H9 (cell line): ENCODE measurements at regions not wholly inside any gene's neighbourhood (a gene's known extent, or its start where the extent isn't known, plus 50 kb on each side); places are given as distances from the start of the nearest gene placed in this dataset.

Source experiments
- DNase-seq: peaks from one replicate; pipeline ENCODE4 v3.0.0-alpha.2; 2017
- H2AFZ ChIP-seq: one replicate; pipeline ENCODE4 v1.6.1; 2013; ENCODE audit warnings: mild to moderate bottlenecking, low read length, control low read depth, moderate library complexity
- H2AK5ac ChIP-seq: 2 replicates; pipeline ENCODE4 v1.6.1; 2013; ENCODE audit warnings: low read length, control low read depth, mixed read lengths; ENCODE audit not compliant: insufficient read length
- H2BK120ac ChIP-seq: one replicate; pipeline ENCODE4 v1.6.1; 2013; ENCODE audit warnings: low read depth, mild to moderate bottlenecking, low read length, control low read depth, inconsistent platforms; ENCODE audit not compliant: poor library complexity, severe bottlenecking
- H2BK12ac ChIP-seq: 2 replicates; pipeline ENCODE4 v1.6.1; 2013; ENCODE audit warnings: low read length, control low read depth, mixed read lengths, low read depth; ENCODE audit not compliant: insufficient read length
- H2BK15ac ChIP-seq: 2 replicates; pipeline ENCODE4 v1.6.1; 2013; ENCODE audit warnings: low read depth, low read length, control low read depth
- H2BK20ac ChIP-seq: one replicate; pipeline ENCODE4 v1.6.1; 2013; ENCODE audit warnings: low read depth, mild to moderate bottlenecking, low read length, control low read depth, inconsistent platforms; ENCODE audit not compliant: poor library complexity, severe bottlenecking
- H2BK5ac ChIP-seq: 2 replicates; pipeline ENCODE4 v1.6.1; 2013; ENCODE audit warnings: low read length, control low read depth, mixed read lengths; ENCODE audit not compliant: insufficient read length
- H3K14ac ChIP-seq: 2 replicates; pipeline ENCODE4 v1.6.1; 2013; ENCODE audit warnings: low read length, control low read depth; ENCODE audit not compliant: insufficient read depth
- H3K18ac ChIP-seq: 2 replicates; pipeline ENCODE4 v1.6.1; 2013; ENCODE audit warnings: low read depth, mild to moderate bottlenecking, mixed read lengths, low read length, control low read depth; ENCODE audit not compliant: insufficient read length
- H3K23ac ChIP-seq: 2 replicates; pipeline ENCODE4 v1.6.1; 2013; ENCODE audit warnings: low read length, control low read depth, mixed read lengths, low read depth; ENCODE audit not compliant: insufficient read length
- H3K23me2 ChIP-seq: 2 replicates; pipeline ENCODE4 v1.6.1; 2013; ENCODE audit warnings: low read depth, mild to moderate bottlenecking, mixed read lengths, low read length, control low read depth; ENCODE audit not compliant: insufficient read length, poor library complexity, severe bottlenecking
- H3K27ac ChIP-seq: 2 replicates; pipeline ENCODE4 v1.5.1; 2013; ENCODE audit warnings: low read length, control low read depth, mixed read lengths, low read depth; ENCODE audit not compliant: insufficient read length
- H3K27me3 ChIP-seq: 2 replicates; pipeline ENCODE4 v1.6.1; 2013; ENCODE audit warnings: low read length, control low read depth, inconsistent platforms; ENCODE audit not compliant: insufficient read depth
- H3K4ac ChIP-seq: 2 replicates; pipeline ENCODE4 v1.6.1; 2013; ENCODE audit warnings: low read depth, mild to moderate bottlenecking, control low read depth, inconsistent platforms, low read length, moderate library complexity
- H3K4me1 ChIP-seq: 2 replicates; pipeline ENCODE4 v1.6.1; 2013; ENCODE audit warnings: low read length, control low read depth, inconsistent platforms; ENCODE audit not compliant: insufficient read depth
- H3K4me2 ChIP-seq: 2 replicates; pipeline ENCODE4 v1.6.1; 2013; ENCODE audit warnings: low read length, control low read depth, mixed read lengths; ENCODE audit not compliant: insufficient read length, insufficient read depth
- H3K56ac ChIP-seq: 2 replicates; pipeline ENCODE4 v1.6.1; 2013; ENCODE audit warnings: low read depth, mild to moderate bottlenecking, mixed read lengths, low read length, control low read depth; ENCODE audit not compliant: insufficient read length
- H3K79me1 ChIP-seq: 2 replicates; pipeline ENCODE4 v1.6.1; 2013; ENCODE audit warnings: low read depth, mild to moderate bottlenecking, moderate library complexity, low read length, control low read depth, inconsistent platforms; ENCODE audit not compliant: insufficient read depth, poor library complexity, severe bottlenecking
- H3K79me2 ChIP-seq: 2 replicates; pipeline ENCODE4 v1.6.1; 2013; ENCODE audit warnings: low read length, control low read depth, inconsistent platforms; ENCODE audit not compliant: insufficient read depth
- H3K9ac ChIP-seq: 2 replicates; pipeline ENCODE4 v1.6.1; 2013; ENCODE audit warnings: low read length, control low read depth, mixed read lengths; ENCODE audit not compliant: insufficient read length; ENCODE audit errors: extremely low read depth
- H3K9me3 ChIP-seq: one replicate; pipeline ENCODE4 v1.6.1; 2013; ENCODE audit warnings: low read depth, low read length, inconsistent platforms; ENCODE audit not compliant: control insufficient read depth
- H3T11ph ChIP-seq: one replicate; pipeline ENCODE4 v1.6.1; 2013; ENCODE audit warnings: mild to moderate bottlenecking, low read length, control low read depth, inconsistent platforms
- H4K20me1 ChIP-seq: one replicate; pipeline ENCODE4 v1.6.1; 2013; ENCODE audit not compliant: control insufficient read depth, insufficient read length, insufficient read depth
- H4K5ac ChIP-seq: 2 replicates; pipeline ENCODE4 v1.6.1; 2013; ENCODE audit warnings: low read depth, mild to moderate bottlenecking, mixed read lengths, low read length, control low read depth; ENCODE audit not compliant: insufficient read length
- H4K8ac ChIP-seq: replicated peaks from 2 replicates; pipeline ENCODE4 v1.6.1; 2013; ENCODE audit warnings: low read length, control low read depth, mixed read lengths, low read depth; ENCODE audit not compliant: insufficient read length
- H4K91ac ChIP-seq: 2 replicates; pipeline ENCODE4 v1.6.1; 2013; ENCODE audit warnings: low read depth, mild to moderate bottlenecking, moderate library complexity, mixed read lengths, low read length, control low read depth; ENCODE audit not compliant: insufficient read length
- H3K27ac Mint-ChIP-seq, 3 experiments: 2 replicates in 2 of 3; 3 replicates in 1 of 3; pipeline ENCODE4 v1.8.0; 2020 to 2021; ENCODE audit warnings: mixed read lengths in 3 of 3, mild to moderate bottlenecking in 1 of 3, moderate library complexity in 1 of 3
- H3K27me3 Mint-ChIP-seq: 2 replicates; pipeline ENCODE4 v1.8.0; 2021; ENCODE audit warnings: low read depth, mild to moderate bottlenecking, moderate library complexity, mixed read lengths
- H3K36me3 Mint-ChIP-seq, 3 experiments: 2 replicates in 2 of 3; 3 replicates in 1 of 3; pipeline ENCODE4 v1.8.0; 2020 to 2021; ENCODE audit warnings: low read depth in 3 of 3, mixed read lengths in 3 of 3; ENCODE audit not compliant: insufficient read depth in 1 of 3
- H3K4me1 Mint-ChIP-seq, 2 experiments: 2 replicates each; pipeline ENCODE4 v1.8.0; 2020; ENCODE audit warnings: mixed read lengths in 2 of 2
- H3K4me3 Mint-ChIP-seq, 2 experiments: 2 replicates in 1 of 2; 3 replicates in 1 of 2; pipeline ENCODE4 v1.8.0; 2020 to 2021; ENCODE audit warnings: mild to moderate bottlenecking in 2 of 2, mixed read lengths in 2 of 2, moderate library complexity in 1 of 2
- H3K9me3 Mint-ChIP-seq, 2 experiments: 2 replicates in 1 of 2; 3 replicates in 1 of 2; pipeline ENCODE4 v1.8.0; 2020; ENCODE audit warnings: mild to moderate bottlenecking in 2 of 2, mixed read lengths in 2 of 2, moderate library complexity in 1 of 2
- WGBS: extraction: QIAGEN DNeasy Blood & Tissue Kit; methylation state at CpG from one replicate; pipeline ENCODE4 v1.1.7; 2013; ENCODE audit warnings: missing lambda C conversion rate, low lambda C conversion rate, mixed read lengths; ENCODE audit not compliant: insufficient read length; ENCODE audit errors: extremely low coverage; 5-methylcytosine and 5-hydroxymethylcytosine counted together
- TF ChIP-seq, protein P1 (sequence below): fragments of 200-600 bp; sonication (generic); conservative IDR thresholded peaks from 3 replicates; pipeline ENCODE4 v1.8.0; 2021; ENCODE audit warnings: antibody characterized with exemption, mild to moderate bottlenecking

DNA sequence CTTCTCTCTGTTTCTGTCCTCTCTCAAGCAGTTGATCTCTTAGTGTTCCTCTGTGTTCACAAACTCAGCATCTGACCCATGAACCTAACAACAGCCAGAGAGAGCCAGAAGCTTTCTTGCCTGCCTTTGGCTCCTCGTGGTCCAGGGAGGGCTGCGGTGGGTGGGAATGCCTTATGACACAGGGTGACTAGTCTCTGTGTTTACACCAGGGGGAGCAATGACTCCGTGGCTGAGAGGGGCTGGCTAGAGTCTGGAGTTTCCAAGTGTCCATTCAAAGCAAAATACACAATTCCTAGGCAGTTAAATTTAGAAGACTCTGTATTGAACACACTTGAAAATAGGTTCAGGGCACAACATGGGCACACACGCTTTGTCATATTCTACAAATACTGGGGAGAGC lies 370.0 kb upstream of the FRG2C start:
- no peak overlapping the region for H4K8ac ChIP-seq
- no peak overlapping the region for H3K14ac ChIP-seq
- H3K27ac ChIP-seq, result no peak overlapping the region
- peak; percentile 57 for DNase-seq
- H3K23me2 ChIP-seq, result no peaks in the 10 kb centered on the region
- no peak overlapping the region for H2BK15ac ChIP-seq
- no peaks in the 10 kb centered on the region; a peak in 3 of 7 replicates for H3K36me3 Mint-ChIP-seq
- no peaks in the 10 kb centered on the region for H3K4me1 ChIP-seq
- no peak overlapping the region for H4K91ac ChIP-seq
- no peak overlapping the region for H2AK5ac ChIP-seq
- no peaks in the 10 kb centered on the region for H3K79me1 ChIP-seq
- H3K23ac ChIP-seq, result no peak overlapping the region
- no peak overlapping the region for H3K4me3 Mint-ChIP-seq
- TF ChIP-seq, protein P1, sequence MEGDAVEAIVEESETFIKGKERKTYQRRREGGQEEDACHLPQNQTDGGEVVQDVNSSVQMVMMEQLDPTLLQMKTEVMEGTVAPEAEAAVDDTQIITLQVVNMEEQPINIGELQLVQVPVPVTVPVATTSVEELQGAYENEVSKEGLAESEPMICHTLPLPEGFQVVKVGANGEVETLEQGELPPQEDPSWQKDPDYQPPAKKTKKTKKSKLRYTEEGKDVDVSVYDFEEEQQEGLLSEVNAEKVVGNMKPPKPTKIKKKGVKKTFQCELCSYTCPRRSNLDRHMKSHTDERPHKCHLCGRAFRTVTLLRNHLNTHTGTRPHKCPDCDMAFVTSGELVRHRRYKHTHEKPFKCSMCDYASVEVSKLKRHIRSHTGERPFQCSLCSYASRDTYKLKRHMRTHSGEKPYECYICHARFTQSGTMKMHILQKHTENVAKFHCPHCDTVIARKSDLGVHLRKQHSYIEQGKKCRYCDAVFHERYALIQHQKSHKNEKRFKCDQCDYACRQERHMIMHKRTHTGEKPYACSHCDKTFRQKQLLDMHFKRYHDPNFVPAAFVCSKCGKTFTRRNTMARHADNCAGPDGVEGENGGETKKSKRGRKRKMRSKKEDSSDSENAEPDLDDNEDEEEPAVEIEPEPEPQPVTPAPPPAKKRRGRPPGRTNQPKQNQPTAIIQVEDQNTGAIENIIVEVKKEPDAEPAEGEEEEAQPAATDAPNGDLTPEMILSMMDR, result peak; percentile 72
- no peak overlapping the region for H3K18ac ChIP-seq
- no peak overlapping the region for H2BK12ac ChIP-seq
- no peak overlapping the region for H3K4ac ChIP-seq
- no peaks in the 10 kb centered on the region for H4K20me1 ChIP-seq
- H3K9ac ChIP-seq, result no peak overlapping the region
- H3K27me3 ChIP-seq, result no peaks in the 10 kb centered on the region
- no peaks in the 10 kb centered on the region for H3K9me3 ChIP-seq
- peaks cover 12% of the 10 kb centered on the region for H3K27me3 Mint-ChIP-seq
- peaks cover 8 to 11% of the 10 kb centered on the region in 2 experiments; a peak in 4 of 5 replicates for H3K9me3 Mint-ChIP-seq
- peaks cover 2% of the 10 kb centered on the region in 2 experiments; a peak in 3 of 4 replicates for H3K4me1 Mint-ChIP-seq
- no peak overlapping the region for H3K27ac Mint-ChIP-seq
- WGBS, result no CpG with 5 or more reads among the region's 4 CpGs
- no peak overlapping the region for H2BK20ac ChIP-seq
- no peak overlapping the region for H2BK5ac ChIP-seq
- H3K56ac ChIP-seq, result no peak overlapping the region
- no peak overlapping the region for H3K4me2 ChIP-seq
- no peak overlapping the region for H2AFZ ChIP-seq
- H4K5ac ChIP-seq, result no peak overlapping the region
- no peak overlapping the region for H2BK120ac ChIP-seq
- H3K79me2 ChIP-seq, result no peaks in the 10 kb centered on the region
- H3T11ph ChIP-seq, result no peak overlapping the region
